H1 (cell line): ENCODE measurements at regions not wholly inside any gene's neighbourhood (a gene's known extent, or its start where the extent isn't known, plus 50 kb on each side); places are given as distances from the start of the nearest gene placed in this dataset.

Experiments used
- ATF2 ChIP-seq: IDR thresholded peaks from 2 replicates; pipeline ENCODE4 v1.6.1; 2012; ENCODE audit warnings: low read length, inconsistent platforms
- CHD1 ChIP-seq: IDR thresholded peaks from 2 replicates; pipeline ENCODE4 v1.6.1; 2012; ENCODE audit warnings: low read depth, low read length, improper control_type of control experiment
- EP300 ChIP-seq, 2 experiments: IDR thresholded peaks; 1 replicate in 1 of 2; 2 replicates in 1 of 2; pipeline ENCODE4 v1.6.1; 2011 to 2012; ENCODE audit warnings: low read depth in 2 of 2, low read length in 2 of 2, mild to moderate bottlenecking in 2 of 2, borderline replicate concordance in 1 of 2, inconsistent platforms in 1 of 2, moderate library complexity in 1 of 2
- GTF2F1 ChIP-seq: IDR thresholded peaks from 2 replicates; pipeline ENCODE4 v1.6.1; 2012; ENCODE audit warnings: low read depth, low read length, improper control_type of control experiment, borderline replicate concordance
- KDM5A ChIP-seq: fragments of 200-600 bp; IDR thresholded peaks from 2 replicates; pipeline ENCODE4 v1.7.1; 2012; ENCODE audit warnings: mild to moderate bottlenecking, low read length, inconsistent platforms, mixed read lengths
- SUZ12 ChIP-seq: fragments of 200-600 bp; sonication (generic); IDR thresholded peaks from 2 replicates; pipeline ENCODE4 v1.6.1; 2012; ENCODE audit warnings: mild to moderate bottlenecking, inconsistent platforms, low read length, moderate library complexity, mixed read lengths
- TAF1 ChIP-seq: IDR thresholded peaks from 2 replicates; pipeline ENCODE4 v1.6.1; 2011; ENCODE audit warnings: mild to moderate bottlenecking, low read depth, low read length

- TF ChIP-seq EP300 (IDR thresholded peaks at IDR 0.05; ENCODE audit: borderline replicate concordance in 1 of 2, low read depth in 2 of 2, low read length in 2 of 2) (no peak), CHD1 (no peak), GTF2F1 (no peak), KDM5A (no peak), TAF1 (no peak), SUZ12 (no peak), ATF2 (no peak)
Measured at GRCh38 chr18:25786758-25787157, 303.7 kb downstream of the SS18 start (continued).
